ENCODE measurements at regions not wholly inside any gene's neighbourhood (a gene's known extent, or its start where the extent isn't known, plus 50 kb on each side); places are given as distances from the start of the nearest gene placed in this dataset.

DNA sequence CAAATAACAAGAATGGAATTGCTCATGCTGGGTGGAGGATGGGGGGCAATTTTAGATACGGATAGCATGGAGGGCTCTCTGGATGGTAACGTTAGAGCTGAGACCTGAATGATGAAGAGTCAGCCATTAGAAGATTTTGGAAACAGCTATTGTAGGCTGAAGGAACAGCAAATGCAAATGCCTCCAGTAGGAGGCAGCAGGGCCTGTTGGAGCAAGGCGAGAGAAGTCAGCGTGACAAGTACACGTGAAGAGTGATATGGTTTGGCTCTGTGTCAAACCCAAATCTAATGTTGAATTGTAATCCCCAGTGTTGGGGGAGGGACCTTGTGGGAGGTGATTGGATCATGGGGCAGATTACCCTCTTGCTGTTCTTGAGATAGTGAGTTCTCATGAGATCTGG, 59.3 kb upstream of the SOD3 start:
- H3K27ac ChIP-seq (ENCODE audit: low read depth in 1 of 3, low read length in 2 of 3) = no peak overlapping the region
- no peak for FAIRE-seq
- H3K4me3 ChIP-seq (ENCODE audit: low read depth in 1 of 3, low read length in 3 of 3) = no peak overlapping the region
- H3K9me3 ChIP-seq (ENCODE audit: control insufficient read depth in 2 of 2, insufficient read depth in 1 of 2, low read depth in 1 of 2, low read length in 1 of 2) = peaks cover 0 to 12% of the 10 kb centered on the region in 2 donors
- WGBS, 3 donors = 40 to 55% (median 54%) methylated on average over 5 of the region's 5 CpGs
- H3K4me1 ChIP-seq (ENCODE audit: control insufficient read depth in 3 of 3, insufficient read depth in 2 of 3, low read depth in 1 of 3, low read length in 2 of 3) = no peaks in the 10 kb centered on the region
- DNase-seq = peak in 1 of 2 donors; percentile 9
- no peaks in the 10 kb centered on the region for H3K27me3 ChIP-seq (ENCODE audit: control insufficient read depth in 3 of 3, insufficient read depth in 3 of 3, low read length in 3 of 3)
- no peaks in the 10 kb centered on the region for H3K36me3 ChIP-seq (ENCODE audit: control insufficient read depth in 3 of 3, insufficient read depth in 2 of 3, low read depth in 1 of 3, low read length in 3 of 3)

GRCh38 chr4:24741910-24742309, 53.5 kb upstream of the SOD3 start:
- no peaks in the 10 kb centered on the region for H3K36me3 ChIP-seq (ENCODE audit: control insufficient read depth in 3 of 3, insufficient read depth in 2 of 3, low read depth in 1 of 3, low read length in 3 of 3)
- H3K27ac ChIP-seq (ENCODE audit: low read depth in 1 of 3, low read length in 2 of 3) = no peak overlapping the region
- DNase-seq = no peak
- no peaks in the 10 kb centered on the region for H3K27me3 ChIP-seq (ENCODE audit: control insufficient read depth in 3 of 3, insufficient read depth in 3 of 3, low read length in 3 of 3)
- peaks cover 0 to 12% of the 10 kb centered on the region in 2 donors for H3K9me3 ChIP-seq (ENCODE audit: control insufficient read depth in 2 of 2, insufficient read depth in 1 of 2, low read depth in 1 of 2, low read length in 1 of 2)
- H3K4me3 ChIP-seq (ENCODE audit: low read depth in 1 of 3, low read length in 3 of 3) = no peak overlapping the region
- WGBS, 3 donors = 69 to 76% (median 70%) methylated on average over 5 of the region's 5 CpGs
- no peaks in the 10 kb centered on the region for H3K4me1 ChIP-seq (ENCODE audit: control insufficient read depth in 3 of 3, insufficient read depth in 2 of 3, low read depth in 1 of 3, low read length in 2 of 3)
- no peak for FAIRE-seq

GRCh38 chr4:24742335-24742734, 53.0 kb upstream of the SOD3 start:
- Histone ChIP-seq H3K27me3 (ENCODE audit: control insufficient read depth in 3 of 3, insufficient read depth in 3 of 3, low read length in 3 of 3) (no peaks in the 10 kb centered on the region), H3K4me1 (ENCODE audit: control insufficient read depth in 3 of 3, insufficient read depth in 2 of 3, low read depth in 1 of 3, low read length in 2 of 3) (no peaks in the 10 kb centered on the region), H3K27ac (ENCODE audit: low read depth in 1 of 3, low read length in 2 of 3) (no peak overlapping the region), H3K9me3 (ENCODE audit: control insufficient read depth in 2 of 2, insufficient read depth in 1 of 2, low read depth in 1 of 2, low read length in 1 of 2) (peaks cover 0 to 12% of the 10 kb centered on the region in 2 donors), H3K4me3 (ENCODE audit: low read depth in 1 of 3, low read length in 3 of 3) (no peak overlapping the region), H3K36me3 (ENCODE audit: control insufficient read depth in 3 of 3, insufficient read depth in 2 of 3, low read depth in 1 of 3, low read length in 3 of 3) (no peaks in the 10 kb centered on the region)
- WGBS, 3 donors = 69 to 81% (median 70%) methylated on average over 2 of the region's 2 CpGs
- no peak for DNase-seq
- no peak for FAIRE-seq

DNA sequence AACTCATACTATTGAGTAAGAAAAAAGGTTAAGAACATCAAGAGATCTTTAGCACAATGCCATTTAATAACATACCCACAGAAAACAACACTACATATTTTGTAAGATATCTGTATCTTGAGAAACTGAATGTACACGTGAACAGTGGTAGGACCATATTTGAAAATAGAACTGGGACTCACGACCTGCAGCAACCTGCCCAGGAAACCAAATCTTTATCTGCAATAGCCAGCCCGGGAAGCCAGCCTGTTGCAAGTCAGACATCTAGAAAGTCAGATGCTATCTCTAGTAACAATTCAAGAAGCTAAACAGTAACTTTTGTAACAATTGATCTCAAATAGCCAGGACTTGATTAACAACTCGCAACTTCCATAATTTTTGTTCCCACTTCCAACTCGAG, 52.6 kb upstream of the SOD3 start:
- Histone ChIP-seq H3K27ac (ENCODE audit: low read depth in 1 of 3, low read length in 2 of 3) (no peak overlapping the region), H3K4me3 (ENCODE audit: low read depth in 1 of 3, low read length in 3 of 3) (no peak overlapping the region), H3K9me3 (ENCODE audit: control insufficient read depth in 2 of 2, insufficient read depth in 1 of 2, low read depth in 1 of 2, low read length in 1 of 2) (peaks cover 0 to 7% of the 10 kb centered on the region in 2 donors), H3K4me1 (ENCODE audit: control insufficient read depth in 3 of 3, insufficient read depth in 2 of 3, low read depth in 1 of 3, low read length in 2 of 3) (no peaks in the 10 kb centered on the region), H3K27me3 (ENCODE audit: control insufficient read depth in 3 of 3, insufficient read depth in 3 of 3, low read length in 3 of 3) (no peaks in the 10 kb centered on the region), H3K36me3 (ENCODE audit: control insufficient read depth in 3 of 3, insufficient read depth in 2 of 3, low read depth in 1 of 3, low read length in 3 of 3) (no peaks in the 10 kb centered on the region)
- FAIRE-seq = no peak
- 60 to 76% (median 67%) methylated on average over 5 of the region's 5 CpGs for WGBS, 3 donors
- DNase-seq = no peak

DNA sequence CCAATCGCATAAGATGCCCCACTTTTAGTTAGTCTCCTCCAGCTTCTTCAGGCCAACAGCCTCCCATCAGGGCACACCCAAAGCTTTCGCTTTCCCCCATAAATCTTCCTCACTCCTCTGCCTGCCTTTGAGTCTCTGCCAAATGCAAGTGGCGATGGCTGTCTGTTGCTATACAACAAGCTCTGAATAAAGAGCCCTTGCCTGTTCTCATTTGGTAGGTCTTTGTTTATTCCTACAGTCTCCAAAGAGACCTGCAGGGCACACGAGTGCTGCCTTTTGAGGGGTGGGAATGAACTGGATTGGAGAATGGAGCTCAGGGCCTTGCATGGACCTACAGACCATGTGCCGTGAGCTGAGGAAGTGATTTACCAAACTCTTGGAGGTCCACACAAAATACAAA, 52.2 kb upstream of the SOD3 start:
- H3K27ac ChIP-seq (ENCODE audit: low read depth in 1 of 3, low read length in 2 of 3) = no peak overlapping the region
- WGBS, 3 donors = 79 to 83% (median 83%) methylated on average over 5 of the region's 5 CpGs

GRCh38 chr4:24743927-24744326, 51.4 kb upstream of the SOD3 start:
- Histone ChIP-seq H3K4me1 (ENCODE audit: control insufficient read depth in 3 of 3, insufficient read depth in 2 of 3, low read depth in 1 of 3, low read length in 2 of 3) (no peaks in the 10 kb centered on the region), H3K36me3 (ENCODE audit: control insufficient read depth in 3 of 3, insufficient read depth in 2 of 3, low read depth in 1 of 3, low read length in 3 of 3) (no peaks in the 10 kb centered on the region), H3K27me3 (ENCODE audit: control insufficient read depth in 3 of 3, insufficient read depth in 3 of 3, low read length in 3 of 3) (no peaks in the 10 kb centered on the region), H3K27ac (ENCODE audit: low read depth in 1 of 3, low read length in 2 of 3) (no peak overlapping the region), H3K9me3 (ENCODE audit: control insufficient read depth in 2 of 2, insufficient read depth in 1 of 2, low read depth in 1 of 2, low read length in 1 of 2) (no peaks in the 10 kb centered on the region), H3K4me3 (ENCODE audit: low read depth in 1 of 3, low read length in 3 of 3) (no peak overlapping the region)
- DNase-seq = no peak
- WGBS, 3 donors = 74 to 83% (median 79%) methylated on average over 5 of the region's 5 CpGs
- FAIRE-seq = no peak

More for the DNA sequence above, 52.2 kb upstream of the SOD3 start:
- no peaks in the 10 kb centered on the region for H3K27me3 ChIP-seq (ENCODE audit: control insufficient read depth in 3 of 3, insufficient read depth in 3 of 3, low read length in 3 of 3)
- no peaks in the 10 kb centered on the region for H3K36me3 ChIP-seq (ENCODE audit: control insufficient read depth in 3 of 3, insufficient read depth in 2 of 3, low read depth in 1 of 3, low read length in 3 of 3)
- FAIRE-seq = no peak
- no peaks in the 10 kb centered on the region for H3K4me1 ChIP-seq (ENCODE audit: control insufficient read depth in 3 of 3, insufficient read depth in 2 of 3, low read depth in 1 of 3, low read length in 2 of 3)
- no peak overlapping the region for H3K4me3 ChIP-seq (ENCODE audit: low read depth in 1 of 3, low read length in 3 of 3)
- DNase-seq = no peak
- H3K9me3 ChIP-seq (ENCODE audit: control insufficient read depth in 2 of 2, insufficient read depth in 1 of 2, low read depth in 1 of 2, low read length in 1 of 2) = peaks cover 0 to 3% of the 10 kb centered on the region in 2 donors

GRCh38 chr4:24745172-24745895, 50.0 kb upstream of the SOD3 start:
- Histone ChIP-seq H3K4me1 (ENCODE audit: control insufficient read depth in 3 of 3, insufficient read depth in 2 of 3, low read depth in 1 of 3, low read length in 2 of 3) (no peaks in the 10 kb centered on the region), H3K36me3 (ENCODE audit: control insufficient read depth in 3 of 3, insufficient read depth in 2 of 3, low read depth in 1 of 3, low read length in 3 of 3) (no peaks in the 10 kb centered on the region), H3K4me3 (ENCODE audit: low read depth in 1 of 3, low read length in 3 of 3) (no peak overlapping the region), H3K27me3 (ENCODE audit: control insufficient read depth in 3 of 3, insufficient read depth in 3 of 3, low read length in 3 of 3) (no peaks in the 10 kb centered on the region), H3K27ac (ENCODE audit: low read depth in 1 of 3, low read length in 2 of 3) (no peak overlapping the region), H3K9me3 (ENCODE audit: control insufficient read depth in 2 of 2, insufficient read depth in 1 of 2, low read depth in 1 of 2, low read length in 1 of 2) (no peaks in the 10 kb centered on the region)
- DNase-seq (no peak), FAIRE-seq (no peak)
- WGBS, 3 donors = 77 to 80% (median 79%) methylated on average over 5 of the region's 5 CpGs

Measured in small intestine (tissue), 7 donors.